Breast epithelium (tissue), 4 donors: ENCODE measurements at regions not wholly inside any gene's neighbourhood (a gene's known extent, or its start where the extent isn't known, plus 50 kb on each side); places are given as distances from the start of the nearest gene placed in this dataset.

Experiments
- DNase-seq, 2 donors: peaks; one replicate each; pipeline ENCODE4 v3.0.0-alpha.2; 2019; ENCODE audit warnings: low spot score in 2 of 2
- H3K27ac ChIP-seq, 2 donors: fragments of 200-600 bp; sonication (generic) in 1 of 2; one replicate each; pipeline ENCODE4 v1.5.1; 2016 to 2019; ENCODE audit warnings: mild to moderate bottlenecking in 1 of 2
- H3K27me3 ChIP-seq, 2 donors: fragments of 200-600 bp; sonication (generic) in 1 of 2; one replicate each; pipeline versions ENCODE4 v1.5.1 to v1.6.0; 2017 to 2019; ENCODE audit warnings: control low read depth in 1 of 2, mild to moderate bottlenecking in 1 of 2
- H3K36me3 ChIP-seq: fragments of 200-600 bp; one replicate; pipeline ENCODE4 v1.5.1; 2019
- H3K4me1 ChIP-seq, 2 donors: fragments of 200-600 bp; sonication (generic); one replicate each; pipeline ENCODE4 v1.5.1; 2016 to 2019; ENCODE audit warnings: control low read depth in 1 of 2
- H3K4me3 ChIP-seq, 3 donors: fragments of 200-600 bp; sonication (generic); 1 replicate in 2 of 3; 2 replicates in 1 of 3; pipeline ENCODE4 v1.5.1; 2016 to 2019; ENCODE audit warnings: mild to moderate bottlenecking in 3 of 3, moderate library complexity in 2 of 3
- H3K9me3 ChIP-seq, 2 donors: fragments of 200-600 bp; sonication (generic) in 1 of 2; one replicate each; pipeline ENCODE4 v1.5.1; 2016 to 2019; ENCODE audit warnings: control low read depth in 1 of 2
- POLR2A ChIP-seq: fragments of 450-650 bp; IDR thresholded peaks from one replicate; pipeline ENCODE4 v1.6.1; 2016; ENCODE audit warnings: antibody characterized with exemption, mild to moderate bottlenecking, moderate library complexity
- POLR2AphosphoS5 ChIP-seq, 3 donors: sonication (generic); formaldehyde crosslinking; IDR thresholded peaks; one replicate each; pipeline ENCODE4 v1.6.1; 2017; ENCODE audit warnings: antibody characterized with exemption in 3 of 3
- intact Hi-C: fragments of 100-400 bp; cut with DNase I; formaldehyde crosslinking; loops from one replicate; pipeline ENCODE4 v1.15.1; 2023; ENCODE audit warnings: low total_unique reads
- TF ChIP-seq, protein P1 (sequence below), 3 donors: fragments of 450-650 bp; IDR thresholded peaks; one replicate each; pipeline ENCODE4 v1.5.1; 2016 to 2017; ENCODE audit warnings: antibody characterized with exemption in 3 of 3, mild to moderate bottlenecking in 3 of 3, moderate library complexity in 3 of 3

DNA sequence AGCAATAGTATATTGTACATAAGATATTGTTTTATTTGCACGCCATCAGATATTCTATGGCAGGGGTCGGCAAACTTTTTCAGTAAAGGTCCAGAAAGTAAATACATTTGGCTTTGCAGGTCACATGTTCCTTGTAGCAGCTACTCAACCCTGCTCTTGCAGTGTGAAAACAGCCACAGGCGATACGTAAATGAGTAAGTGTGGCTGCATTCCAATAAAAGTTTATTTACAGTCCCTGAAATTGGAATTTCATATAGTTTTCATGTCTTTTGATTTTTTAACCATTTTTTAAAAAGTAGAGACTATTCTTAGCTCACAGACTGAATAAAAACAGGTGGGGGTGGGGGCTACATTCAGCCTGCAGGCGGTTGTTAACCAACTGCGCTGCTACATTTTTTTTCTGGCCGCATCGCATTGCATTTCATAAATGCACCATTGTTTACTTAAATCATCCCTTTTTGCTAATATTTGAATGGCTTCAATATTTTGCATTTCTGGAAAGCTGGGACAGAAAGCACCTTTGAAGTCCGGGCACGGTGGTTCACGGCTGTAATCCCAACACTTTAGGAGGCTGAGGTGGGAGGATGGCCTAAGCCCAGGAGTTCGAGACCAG, 50.5 kb upstream of the HAPSTR1 start:
- intact Hi-C loops = loop anchor here (10.0 kb wide), 1 partner anchor 344 kb away; no protein-coding TSS in a partner anchor
- Histone ChIP-seq H3K9me3 (no peaks in the 10 kb centered on the region), H3K4me1 (no peaks in the 10 kb centered on the region), H3K27ac (no peak overlapping the region), H3K36me3 (no peaks in the 10 kb centered on the region), H3K4me3 (no peak overlapping the region), H3K27me3 (no peaks in the 10 kb centered on the region)
- DNase-seq = no peak
- TF ChIP-seq, protein P1, sequence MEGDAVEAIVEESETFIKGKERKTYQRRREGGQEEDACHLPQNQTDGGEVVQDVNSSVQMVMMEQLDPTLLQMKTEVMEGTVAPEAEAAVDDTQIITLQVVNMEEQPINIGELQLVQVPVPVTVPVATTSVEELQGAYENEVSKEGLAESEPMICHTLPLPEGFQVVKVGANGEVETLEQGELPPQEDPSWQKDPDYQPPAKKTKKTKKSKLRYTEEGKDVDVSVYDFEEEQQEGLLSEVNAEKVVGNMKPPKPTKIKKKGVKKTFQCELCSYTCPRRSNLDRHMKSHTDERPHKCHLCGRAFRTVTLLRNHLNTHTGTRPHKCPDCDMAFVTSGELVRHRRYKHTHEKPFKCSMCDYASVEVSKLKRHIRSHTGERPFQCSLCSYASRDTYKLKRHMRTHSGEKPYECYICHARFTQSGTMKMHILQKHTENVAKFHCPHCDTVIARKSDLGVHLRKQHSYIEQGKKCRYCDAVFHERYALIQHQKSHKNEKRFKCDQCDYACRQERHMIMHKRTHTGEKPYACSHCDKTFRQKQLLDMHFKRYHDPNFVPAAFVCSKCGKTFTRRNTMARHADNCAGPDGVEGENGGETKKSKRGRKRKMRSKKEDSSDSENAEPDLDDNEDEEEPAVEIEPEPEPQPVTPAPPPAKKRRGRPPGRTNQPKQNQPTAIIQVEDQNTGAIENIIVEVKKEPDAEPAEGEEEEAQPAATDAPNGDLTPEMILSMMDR (IDR thresholded peaks at IDR 0.05) = no peak
- TF ChIP-seq POLR2A (no peak), POLR2AphosphoS5 (IDR thresholded peaks at IDR 0.05) (no peak)
